ENCODE measurements at regions not wholly inside any gene's neighbourhood (a gene's known extent, or its start where the extent isn't known, plus 50 kb on each side); places are given as distances from the start of the nearest gene placed in this dataset.

DNA sequence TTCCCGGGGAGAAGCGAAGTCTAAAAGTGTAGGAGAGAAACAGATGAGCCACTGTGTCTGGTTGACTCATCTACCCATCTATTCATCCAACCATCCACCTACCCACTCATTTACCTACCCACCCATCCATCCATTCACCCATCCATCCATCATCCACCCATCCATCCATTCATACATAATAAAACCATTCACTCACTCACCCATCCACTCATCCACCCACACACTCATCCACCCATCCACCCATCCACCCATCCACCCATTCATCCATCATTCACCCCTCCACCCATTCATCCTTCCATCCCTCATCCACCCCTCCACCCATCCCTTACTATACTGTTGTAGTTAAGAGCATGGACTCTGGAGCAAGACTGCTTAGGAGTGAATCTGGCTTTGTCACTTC, 136.4 kb upstream of the ATP2B2 start:
- intact Hi-C loops (cut with DNase I; ENCODE audit: low total_unique reads) = no loop called here
- Histone ChIP-seq H3K9me3 (no peaks in the 10 kb centered on the region), H3K27me3 (no peaks in the 10 kb centered on the region), H3K36me3 (no peaks in the 10 kb centered on the region), H3K4me1 (no peaks in the 10 kb centered on the region), H3K4me3 (no peak overlapping the region), H3K27ac (no peak overlapping the region)
- TF ChIP-seq POLR2A (IDR thresholded peaks at IDR 0.05) = no peak
- TF ChIP-seq, protein P1, sequence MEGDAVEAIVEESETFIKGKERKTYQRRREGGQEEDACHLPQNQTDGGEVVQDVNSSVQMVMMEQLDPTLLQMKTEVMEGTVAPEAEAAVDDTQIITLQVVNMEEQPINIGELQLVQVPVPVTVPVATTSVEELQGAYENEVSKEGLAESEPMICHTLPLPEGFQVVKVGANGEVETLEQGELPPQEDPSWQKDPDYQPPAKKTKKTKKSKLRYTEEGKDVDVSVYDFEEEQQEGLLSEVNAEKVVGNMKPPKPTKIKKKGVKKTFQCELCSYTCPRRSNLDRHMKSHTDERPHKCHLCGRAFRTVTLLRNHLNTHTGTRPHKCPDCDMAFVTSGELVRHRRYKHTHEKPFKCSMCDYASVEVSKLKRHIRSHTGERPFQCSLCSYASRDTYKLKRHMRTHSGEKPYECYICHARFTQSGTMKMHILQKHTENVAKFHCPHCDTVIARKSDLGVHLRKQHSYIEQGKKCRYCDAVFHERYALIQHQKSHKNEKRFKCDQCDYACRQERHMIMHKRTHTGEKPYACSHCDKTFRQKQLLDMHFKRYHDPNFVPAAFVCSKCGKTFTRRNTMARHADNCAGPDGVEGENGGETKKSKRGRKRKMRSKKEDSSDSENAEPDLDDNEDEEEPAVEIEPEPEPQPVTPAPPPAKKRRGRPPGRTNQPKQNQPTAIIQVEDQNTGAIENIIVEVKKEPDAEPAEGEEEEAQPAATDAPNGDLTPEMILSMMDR (IDR thresholded peaks at IDR 0.05) = no peak
- no peak for DNase-seq

GRCh38 chr3:10644189-10644588, 138.8 kb upstream of the ATP2B2 start:
- no peaks in the 10 kb centered on the region for H3K4me1 ChIP-seq
- no peaks in the 10 kb centered on the region for H3K36me3 ChIP-seq
- no peaks in the 10 kb centered on the region for H3K9me3 ChIP-seq
- DNase-seq = no peak
- no peak overlapping the region for H3K27ac ChIP-seq
- H3K4me3 ChIP-seq = no peak overlapping the region
- H3K27me3 ChIP-seq = no peaks in the 10 kb centered on the region
- no peak for TF ChIP-seq POLR2A (IDR thresholded peaks at IDR 0.05)
- TF ChIP-seq, protein P1 (IDR thresholded peaks at IDR 0.05) = no peak
- intact Hi-C loops (cut with DNase I; ENCODE audit: low total_unique reads) = no loop called here

- no peak overlapping the region for H3K27ac ChIP-seq
- no peak for DNase-seq
- H3K27me3 ChIP-seq = no peaks in the 10 kb centered on the region
- no peaks in the 10 kb centered on the region for H3K9me3 ChIP-seq
- intact Hi-C loops (cut with DNase I; ENCODE audit: low total_unique reads) = no loop called here
- TF ChIP-seq, protein P1 (IDR thresholded peaks at IDR 0.05) = no peak
- TF ChIP-seq POLR2A (IDR thresholded peaks at IDR 0.05) = no peak
- no peak overlapping the region for H3K4me3 ChIP-seq
- H3K36me3 ChIP-seq = no peaks in the 10 kb centered on the region
- no peaks in the 10 kb centered on the region for H3K4me1 ChIP-seq
Measured at GRCh38 chr3:10645800-10646199, 140.4 kb upstream of the ATP2B2 start.

- no peak overlapping the region for H3K27ac ChIP-seq
- no peaks in the 10 kb centered on the region for H3K36me3 ChIP-seq
- TF ChIP-seq, protein P1 (IDR thresholded peaks at IDR 0.05) = no peak
- no peak for TF ChIP-seq POLR2A (IDR thresholded peaks at IDR 0.05)
Measured at GRCh38 chr3:10646531-10647335, 141.3 kb upstream of the ATP2B2 start.

DNA sequence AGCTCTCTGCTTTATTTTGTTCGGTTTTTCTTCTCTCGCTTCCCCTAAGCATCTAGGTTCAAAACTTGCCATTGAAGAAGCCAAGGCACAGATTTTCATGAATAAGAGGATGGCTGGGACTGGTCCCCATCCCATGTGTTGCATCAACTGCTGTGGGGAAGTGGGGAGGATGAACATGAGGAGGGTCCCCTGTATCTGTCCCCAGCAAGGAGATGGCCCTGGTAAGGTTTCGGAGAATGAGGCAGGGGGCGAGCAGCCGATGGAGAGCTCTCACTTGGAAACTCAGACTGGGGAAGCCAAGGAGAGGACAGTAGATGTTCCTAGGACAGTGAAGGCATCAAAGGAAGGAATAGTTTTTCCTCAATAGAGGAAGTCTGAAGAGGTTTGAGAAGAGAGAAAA, 142.0 kb upstream of the ATP2B2 start:
- no peak overlapping the region for H3K27ac ChIP-seq
- H3K9me3 ChIP-seq = no peaks in the 10 kb centered on the region
- no peak overlapping the region for H3K4me3 ChIP-seq
- H3K4me1 ChIP-seq = no peaks in the 10 kb centered on the region
- no peak for TF ChIP-seq POLR2A (IDR thresholded peaks at IDR 0.05)
- TF ChIP-seq, protein P1 (IDR thresholded peaks at IDR 0.05) = no peak
- no peaks in the 10 kb centered on the region for H3K27me3 ChIP-seq
- H3K36me3 ChIP-seq = no peaks in the 10 kb centered on the region
- no peak for DNase-seq
- intact Hi-C loops (cut with DNase I; ENCODE audit: low total_unique reads) = no loop called here

More at GRCh38 chr3:10646531-10647335, 141.3 kb upstream of the ATP2B2 start:
- DNase-seq = no peak
- H3K27me3 ChIP-seq = no peaks in the 10 kb centered on the region
- intact Hi-C loops (cut with DNase I; ENCODE audit: low total_unique reads) = no loop called here
- no peak overlapping the region for H3K4me3 ChIP-seq
- no peaks in the 10 kb centered on the region for H3K9me3 ChIP-seq
- no peaks in the 10 kb centered on the region for H3K4me1 ChIP-seq
